ENCODE measurements at regions not wholly inside any gene's neighbourhood (a gene's known extent, or its start where the extent isn't known, plus 50 kb on each side); places are given as distances from the start of the nearest gene placed in this dataset.

GRCh38 chr3:40855871-40856270 is 331.1 kb downstream of the ZNF621 start:
- no peak for TF ChIP-seq CTCF (IDR thresholded peaks at IDR 0.05; ENCODE audit: extremely low read depth, missing control alignments)
- DNase-seq (ENCODE audit: low spot score) = no peak

- no peak for TF ChIP-seq CTCF (IDR thresholded peaks at IDR 0.05; ENCODE audit: extremely low read depth, missing control alignments)
- no peak for DNase-seq (ENCODE audit: low spot score)
Observed at GRCh38 chr3:40858364-40859115, 333.8 kb downstream of the ZNF621 start.

DNA sequence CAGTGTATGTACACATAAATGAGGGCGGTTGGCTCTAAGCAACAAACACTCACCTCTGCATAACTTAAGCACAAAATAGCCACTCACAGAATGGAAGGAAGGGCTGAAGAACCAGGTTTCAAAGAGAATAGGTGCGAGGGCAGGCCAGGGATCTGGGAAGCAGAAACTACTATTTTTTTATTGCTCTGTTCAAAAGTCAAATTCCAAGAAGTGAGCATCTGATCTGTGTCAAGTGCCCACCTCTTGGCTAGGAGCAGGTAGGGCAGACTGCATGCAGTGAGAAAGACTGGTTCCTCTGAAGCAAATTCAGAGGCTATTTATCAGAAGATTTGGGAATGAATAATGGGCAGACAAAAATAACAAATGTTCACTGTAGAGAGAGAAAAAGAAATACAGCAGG is 336.4 kb upstream of the CTNNB1 start:
- no peak for DNase-seq (ENCODE audit: low spot score)

DNA sequence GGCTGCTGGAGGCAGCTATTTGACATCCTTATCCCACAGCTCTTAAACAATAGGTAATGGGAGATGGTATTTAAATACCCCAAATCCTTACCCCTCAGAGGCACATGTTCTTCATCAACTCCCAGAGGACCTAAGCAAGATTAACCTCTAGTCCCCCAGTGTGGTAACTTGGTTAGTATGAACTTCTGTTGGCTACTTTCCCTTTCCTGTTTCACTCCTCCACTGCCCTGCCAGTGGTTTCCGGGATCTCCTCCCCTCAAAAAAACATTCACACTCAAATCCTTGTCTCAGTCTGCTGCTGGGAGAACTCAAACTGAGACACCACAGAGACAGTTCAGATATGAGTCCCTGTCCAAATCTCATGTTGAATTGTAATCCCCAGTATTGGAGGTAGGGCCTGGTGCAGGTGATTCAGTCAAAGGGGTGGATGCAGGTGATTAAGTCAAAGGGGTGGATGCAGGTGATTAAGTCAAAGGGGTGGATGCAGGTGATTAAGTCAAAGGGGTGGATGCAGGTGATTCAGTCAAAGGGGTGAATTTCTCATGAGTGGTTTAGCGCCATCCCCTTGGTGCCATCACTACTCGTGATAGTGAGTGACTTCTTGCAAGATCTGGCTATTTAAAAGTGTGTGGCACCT is 335.0 kb upstream of the CTNNB1 start:
- TF ChIP-seq CTCF (IDR thresholded peaks at IDR 0.05; ENCODE audit: extremely low read depth, missing control alignments) = no peak
- no peak for DNase-seq (ENCODE audit: low spot score)

More for the DNA sequence above, 336.4 kb upstream of the CTNNB1 start:
- no peak for TF ChIP-seq CTCF (IDR thresholded peaks at IDR 0.05; ENCODE audit: extremely low read depth, missing control alignments)

- DNase-seq (ENCODE audit: low spot score) = no peak
- TF ChIP-seq CTCF (IDR thresholded peaks at IDR 0.05; ENCODE audit: extremely low read depth, missing control alignments) = no peak
Observed at GRCh38 chr3:40864915-40865314, 334.4 kb upstream of the CTNNB1 start.

- no peak for TF ChIP-seq CTCF (IDR thresholded peaks at IDR 0.05; ENCODE audit: extremely low read depth, missing control alignments)
- DNase-seq (ENCODE audit: low spot score) = no peak
Observed at GRCh38 chr3:40867797-40868196, 331.5 kb upstream of the CTNNB1 start.

- TF ChIP-seq CTCF (IDR thresholded peaks at IDR 0.05; ENCODE audit: extremely low read depth, missing control alignments) = no peak
- DNase-seq (ENCODE audit: low spot score) = no peak
Observed at GRCh38 chr3:40869013-40869412, 330.3 kb upstream of the CTNNB1 start.
